Fibroblast of the conjunctiva (primary cell): ENCODE measurements at regions not wholly inside any gene's neighbourhood (a gene's known extent, or its start where the extent isn't known, plus 50 kb on each side); places are given as distances from the start of the nearest gene placed in this dataset.

Experiments used
- DNase-seq: peaks from one replicate; pipeline ENCODE4 v3.0.0-alpha.2; 2010; ENCODE audit warnings: low read depth

- DNase-seq: no peak
Measured at GRCh38 chr6:105991561-105992314, 94.4 kb upstream of the PRDM1 start.

GRCh38 chr6:105990151-105990550 is 96.0 kb upstream of the PRDM1 start:
- no peak for DNase-seq

DNA sequence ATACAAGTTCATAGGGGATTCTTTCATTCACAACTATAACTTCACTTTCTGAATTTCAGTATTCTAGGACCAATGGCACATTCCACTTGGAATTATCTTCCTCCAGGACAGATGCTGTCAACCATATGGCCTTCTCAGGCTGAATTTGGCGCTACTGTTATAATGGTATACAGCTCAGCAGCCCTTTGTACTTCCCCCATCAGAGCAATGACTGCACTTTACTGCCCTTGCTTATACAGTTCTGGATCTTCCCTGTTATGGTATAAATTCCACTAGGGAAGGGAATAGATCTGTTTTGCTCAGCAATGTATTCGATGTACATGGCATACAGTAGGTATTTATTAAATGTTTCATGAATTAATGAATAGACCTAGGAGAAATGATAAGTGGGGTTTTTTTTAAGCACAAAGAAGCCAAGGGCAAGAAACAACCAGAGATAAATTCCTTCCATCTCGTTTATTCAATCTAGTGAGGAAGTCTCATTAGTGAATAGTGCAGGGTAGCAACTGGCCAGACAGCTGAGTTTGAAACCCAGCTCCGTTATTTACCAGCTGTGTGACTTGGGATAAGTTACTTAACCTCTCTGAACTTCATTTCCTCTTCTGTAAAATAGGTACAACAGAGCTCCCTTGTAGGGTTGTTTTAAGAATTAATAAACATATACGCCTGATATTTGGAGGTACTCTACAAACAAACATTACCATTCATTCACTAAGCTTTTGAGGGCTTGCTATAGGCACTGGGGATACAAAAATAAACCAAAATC is 97.1 kb upstream of the PRDM1 start:
- no peak for DNase-seq

GRCh38 chr6:105988321-105988720 is 97.8 kb upstream of the PRDM1 start:
- no peak for DNase-seq

- no peak for DNase-seq
Measured at GRCh38 chr6:105987516-105987915, 98.6 kb upstream of the PRDM1 start.

DNA sequence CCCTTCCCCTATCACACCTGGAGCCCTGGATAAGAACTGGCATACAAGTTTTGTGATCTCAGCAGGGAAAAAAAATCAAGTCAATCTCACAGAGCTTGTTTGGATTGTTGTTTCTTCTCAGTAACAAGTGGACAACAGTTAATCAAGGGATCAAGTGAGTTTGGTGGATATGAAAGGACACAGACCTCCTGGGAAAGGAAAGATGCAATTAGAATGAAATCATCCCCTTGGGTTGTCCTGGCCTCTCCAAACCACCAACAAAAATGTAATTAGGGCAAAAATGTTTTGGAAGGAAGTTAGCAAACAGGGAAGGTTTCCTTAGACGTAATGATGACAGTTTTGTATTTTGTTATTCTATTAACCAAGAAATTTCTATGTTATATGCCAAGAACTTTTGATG is 99.1 kb upstream of the PRDM1 start:
- no peak for DNase-seq

- no peak for DNase-seq
Measured at GRCh38 chr6:105985816-105986632, 100.1 kb upstream of the PRDM1 start.

- no peak for DNase-seq
Measured at GRCh38 chr6:105985098-105985815, 100.9 kb upstream of the PRDM1 start.

DNA sequence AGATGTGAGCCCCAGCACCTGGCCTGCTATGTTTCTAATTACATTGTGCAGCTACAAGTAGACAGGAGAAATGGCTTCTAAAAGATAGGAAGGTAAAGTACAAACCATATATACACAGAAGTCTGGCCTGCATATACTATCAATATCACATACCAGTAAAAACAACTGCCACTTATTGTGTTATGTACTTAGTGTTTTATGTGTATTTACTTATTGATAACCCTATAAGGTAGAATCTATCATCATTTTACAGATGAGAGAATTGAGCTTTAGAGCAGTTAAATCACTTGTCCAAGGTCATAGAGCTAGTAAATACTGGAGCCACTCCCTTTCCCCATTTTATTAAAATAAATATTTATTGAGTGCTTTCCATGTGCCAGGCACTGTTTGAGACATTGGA is 102.4 kb upstream of the PRDM1 start:
- no peak for DNase-seq

GRCh38 chr6:105982761-105983540 is 103.2 kb upstream of the PRDM1 start:
- DNase-seq: no peak

DNA sequence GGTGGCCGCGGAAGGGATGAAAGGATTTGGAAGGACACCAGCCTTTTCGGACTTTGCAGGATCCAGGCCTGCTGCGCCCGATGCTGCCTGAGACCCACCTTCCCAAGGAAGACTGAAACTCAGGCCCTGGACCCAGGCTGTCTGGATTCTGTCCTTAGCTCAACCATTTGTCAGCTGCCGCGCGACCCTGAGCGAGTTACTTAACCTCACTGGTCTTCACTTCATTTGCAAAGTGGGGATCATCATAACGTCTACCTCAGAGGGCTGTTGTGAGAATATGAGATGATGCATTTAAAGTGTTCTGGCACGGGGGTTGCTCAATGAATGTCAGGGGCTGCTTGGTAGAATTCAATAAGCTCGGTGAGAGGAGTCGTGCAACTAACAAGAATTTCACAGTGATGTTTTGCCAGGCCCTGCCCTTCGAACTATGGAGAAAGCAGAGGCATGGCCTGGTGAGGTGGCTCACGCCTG is 104.2 kb upstream of the PRDM1 start:
- no peak for DNase-seq

DNA sequence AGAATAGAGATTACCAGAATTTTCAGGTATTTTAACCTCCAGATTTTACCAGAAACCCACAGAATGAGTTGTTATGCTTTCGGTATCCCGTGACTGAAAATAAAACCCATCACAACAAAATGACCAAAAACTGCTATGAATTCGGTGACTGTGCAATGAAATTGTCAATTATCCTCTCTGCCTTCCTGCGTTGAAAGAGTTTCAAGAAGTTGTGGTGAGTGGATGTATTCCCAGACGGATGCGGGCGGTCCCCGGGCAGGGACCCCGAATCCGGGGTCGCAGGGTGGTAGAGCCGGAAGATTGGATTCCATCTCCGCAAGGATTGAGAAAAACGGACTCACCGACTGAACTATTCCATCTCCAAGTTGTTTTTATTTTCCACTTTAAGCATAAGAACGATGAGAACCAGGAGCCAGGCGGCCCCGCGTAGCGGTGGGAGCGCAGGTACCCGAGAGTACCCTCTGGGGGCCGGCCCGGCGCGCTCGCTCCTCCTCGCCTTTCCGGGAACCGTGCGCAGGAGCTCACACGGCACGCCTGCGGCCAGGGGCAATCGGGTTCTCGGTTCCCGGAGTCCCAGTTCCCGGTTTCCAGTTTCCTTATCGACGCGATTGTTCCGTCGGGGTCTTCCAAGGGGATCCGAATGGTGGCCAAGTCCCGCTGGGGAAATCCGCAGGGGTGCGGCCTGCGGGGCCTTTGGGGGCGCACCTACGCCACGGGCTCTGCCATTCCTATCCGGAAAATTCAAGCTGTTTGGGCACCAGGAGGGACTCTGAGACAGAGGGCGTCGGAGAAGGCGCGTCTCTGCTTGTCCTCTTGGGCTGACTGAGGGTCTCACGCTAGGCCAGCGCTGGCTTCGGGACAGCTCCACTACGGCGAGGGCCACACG is 104.9 kb upstream of the PRDM1 start:
- DNase-seq: no peak

- DNase-seq: no peak
Measured at GRCh38 chr6:105978974-105979373, 107.2 kb upstream of the PRDM1 start.

DNA sequence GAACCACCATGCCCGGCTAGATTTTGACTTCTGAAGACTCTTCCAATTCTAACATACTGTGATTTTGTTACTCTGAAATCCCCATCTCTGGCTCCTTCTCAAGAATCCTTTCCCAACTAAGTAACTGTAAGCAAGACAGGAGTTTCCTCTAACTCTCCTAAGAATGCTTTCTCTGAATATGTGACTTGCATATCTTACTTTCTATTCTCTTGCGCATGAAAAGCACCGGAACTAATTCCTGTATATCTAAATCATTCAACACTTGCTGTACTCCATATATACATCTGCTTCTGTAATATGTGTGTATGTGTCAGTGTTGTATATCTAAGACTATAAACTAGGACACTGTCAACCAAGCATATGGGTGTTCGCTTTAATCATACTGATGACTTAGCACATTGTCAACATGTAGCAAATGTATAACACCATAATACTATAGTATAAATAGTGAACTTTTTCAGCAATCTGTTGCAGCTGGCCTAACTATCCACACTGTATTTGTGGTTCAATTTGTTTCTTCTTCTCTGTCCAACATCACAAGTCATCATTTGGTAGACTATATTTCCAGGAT is 108.1 kb upstream of the PRDM1 start:
- DNase-seq: no peak

GRCh38 chr6:105974986-105975385 is 111.2 kb upstream of the PRDM1 start:
- DNase-seq: no peak

- no peak for DNase-seq
Measured at GRCh38 chr6:105972440-105972839, 113.7 kb upstream of the PRDM1 start.

DNA sequence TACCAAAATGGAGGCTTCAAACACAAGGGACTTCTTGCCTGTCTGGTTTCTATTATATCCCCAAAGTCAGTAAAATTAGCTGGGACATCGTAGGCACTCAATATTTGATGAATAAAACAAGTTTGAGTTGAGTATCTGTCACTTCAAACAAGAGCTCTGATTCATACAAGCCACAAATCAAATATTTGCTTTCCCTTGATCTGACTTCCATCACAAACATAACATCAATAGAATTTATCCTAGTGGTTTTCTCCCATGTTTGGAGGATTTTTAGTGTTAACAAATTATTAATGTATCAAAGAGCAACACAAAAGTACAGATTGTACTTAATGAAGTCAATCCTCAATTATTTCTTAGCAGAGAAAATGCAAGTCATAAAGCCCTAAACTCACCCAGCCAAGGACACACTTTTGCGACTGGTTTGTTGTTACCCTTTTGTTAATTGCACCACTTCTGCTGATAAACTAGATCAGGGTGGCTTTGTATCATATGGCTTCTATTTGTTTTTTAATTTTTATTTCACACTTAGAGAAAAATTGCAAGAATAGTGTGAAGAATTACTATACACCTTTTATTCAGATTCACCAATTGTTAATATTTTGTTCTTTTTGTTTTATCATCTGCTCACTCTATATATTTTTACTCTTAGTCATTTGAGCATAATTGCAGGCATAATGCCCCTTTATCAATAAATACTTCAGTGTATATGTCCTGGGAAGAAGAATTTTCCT is 117.4 kb upstream of the PRDM1 start:
- DNase-seq: no peak

GRCh38 chr6:105967917-105968602 is 118.1 kb upstream of the PRDM1 start:
- no peak for DNase-seq
